Sigmoid colon (tissue), 4 donors: ENCODE measurements at regions not wholly inside any gene's neighbourhood (a gene's known extent, or its start where the extent isn't known, plus 50 kb on each side); places are given as distances from the start of the nearest gene placed in this dataset.

Experiments
- EP300 ChIP-seq, 4 donors: sonication (generic); formaldehyde crosslinking; IDR thresholded peaks; one replicate each; pipeline ENCODE4 v1.6.1; 2017; ENCODE audit warnings: antibody characterized with exemption in 4 of 4
- POLR2A ChIP-seq, 2 donors: fragments of 450-650 bp; IDR thresholded peaks; one replicate each; pipeline ENCODE4 v1.6.1; 2016; ENCODE audit warnings: antibody characterized with exemption in 2 of 2, mild to moderate bottlenecking in 2 of 2, moderate library complexity in 2 of 2
- POLR2AphosphoS5 ChIP-seq, 4 donors: sonication (generic); formaldehyde crosslinking; IDR thresholded peaks; one replicate each; pipeline ENCODE4 v1.6.1; 2017; ENCODE audit warnings: antibody characterized with exemption in 4 of 4
- TF ChIP-seq, protein P1 (sequence below), 4 experiments: fragments of 450-650 bp in 3 of 4; fragments of 200-600 bp in 1 of 4; IDR thresholded peaks; one replicate each; pipeline ENCODE4 v1.5.1; 2016 to 2019; ENCODE audit warnings: antibody characterized with exemption in 4 of 4, mild to moderate bottlenecking in 3 of 4, moderate library complexity in 2 of 4

DNA sequence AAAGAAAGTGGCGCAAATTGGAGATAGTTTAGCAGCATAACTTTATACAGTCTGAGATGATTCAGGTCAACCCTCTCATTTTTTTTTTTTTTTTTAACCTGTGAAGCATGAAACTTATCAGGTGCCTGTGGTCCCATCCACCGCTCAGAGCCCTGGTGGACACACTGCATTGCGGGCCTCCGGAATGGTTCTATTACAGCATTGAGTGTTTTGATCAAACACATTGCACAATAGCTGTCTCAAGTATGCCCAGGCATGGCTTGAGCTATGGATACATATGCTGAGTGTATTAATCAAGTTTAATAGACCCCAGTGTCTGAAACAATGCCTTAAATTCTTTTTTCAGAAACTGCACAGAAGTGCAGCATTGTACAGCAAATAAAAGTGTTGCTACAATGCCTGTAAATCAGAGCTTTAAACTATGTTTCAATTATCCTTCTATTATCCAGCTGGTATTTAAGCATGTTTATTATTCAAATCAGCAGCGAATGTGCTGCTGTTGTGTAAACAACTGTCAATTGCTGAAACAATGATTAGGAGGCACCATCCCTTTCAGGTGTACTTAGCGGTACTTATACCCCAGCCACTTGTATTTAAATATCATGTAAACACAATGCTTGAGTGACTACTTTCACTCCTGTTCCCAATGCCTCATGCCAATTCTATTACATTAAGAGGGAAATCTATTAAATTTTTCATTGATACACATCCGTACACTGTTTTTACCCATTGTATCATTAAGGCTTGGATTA, 456.6 kb downstream of the RPS6KC1 start:
- TF ChIP-seq EP300 (IDR thresholded peaks at IDR 0.05) (no peak), POLR2A (IDR thresholded peaks at IDR 0.05) (no peak), POLR2AphosphoS5 (IDR thresholded peaks at IDR 0.05) (no peak)
- TF ChIP-seq, protein P1, sequence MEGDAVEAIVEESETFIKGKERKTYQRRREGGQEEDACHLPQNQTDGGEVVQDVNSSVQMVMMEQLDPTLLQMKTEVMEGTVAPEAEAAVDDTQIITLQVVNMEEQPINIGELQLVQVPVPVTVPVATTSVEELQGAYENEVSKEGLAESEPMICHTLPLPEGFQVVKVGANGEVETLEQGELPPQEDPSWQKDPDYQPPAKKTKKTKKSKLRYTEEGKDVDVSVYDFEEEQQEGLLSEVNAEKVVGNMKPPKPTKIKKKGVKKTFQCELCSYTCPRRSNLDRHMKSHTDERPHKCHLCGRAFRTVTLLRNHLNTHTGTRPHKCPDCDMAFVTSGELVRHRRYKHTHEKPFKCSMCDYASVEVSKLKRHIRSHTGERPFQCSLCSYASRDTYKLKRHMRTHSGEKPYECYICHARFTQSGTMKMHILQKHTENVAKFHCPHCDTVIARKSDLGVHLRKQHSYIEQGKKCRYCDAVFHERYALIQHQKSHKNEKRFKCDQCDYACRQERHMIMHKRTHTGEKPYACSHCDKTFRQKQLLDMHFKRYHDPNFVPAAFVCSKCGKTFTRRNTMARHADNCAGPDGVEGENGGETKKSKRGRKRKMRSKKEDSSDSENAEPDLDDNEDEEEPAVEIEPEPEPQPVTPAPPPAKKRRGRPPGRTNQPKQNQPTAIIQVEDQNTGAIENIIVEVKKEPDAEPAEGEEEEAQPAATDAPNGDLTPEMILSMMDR (IDR thresholded peaks at IDR 0.05) = no peak
